B cell (primary cell): ENCODE measurements at regions not wholly inside any gene's neighbourhood (a gene's known extent, or its start where the extent isn't known, plus 50 kb on each side); places are given as distances from the start of the nearest gene placed in this dataset.

Experiments used
- ATAC-seq: fragments of 200-7000 bp; cut with Tn5 transposase; one replicate; pipeline ENCODE4 v1.10.0; 2021; ENCODE audit warnings: low read depth, mild to moderate bottlenecking, moderate number of reproducible peaks, moderate library complexity
- CTCF ChIA-PET: fragments of 350-600 bp; sonication (Branson Sonifier 250); formaldehyde crosslinking; loops from one replicate; lab custom pipeline; 2021; ENCODE audit warnings: antibody characterized with exemption, inconsistent platforms; lab: Charles Lee
- POLR2A ChIA-PET: fragments of 350-600 bp; sonication (Branson Sonifier 250); formaldehyde crosslinking; loops from one replicate; lab custom pipeline; 2021; ENCODE audit warnings: antibody characterized with exemption; lab: Charles Lee
- DNase-seq: peaks from one replicate; pipeline ENCODE4 v3.0.0; 2013
- H2AFZ ChIP-seq: 2 replicates; pipeline ENCODE4 v1.6.1; 2012; ENCODE audit warnings: mild to moderate bottlenecking, low read depth, low read length; ENCODE audit not compliant: insufficient read depth, poor library complexity, severe bottlenecking
- H3K27ac ChIP-seq, 2 donors: 1 replicate in 1 of 2; 2 replicates in 1 of 2; pipeline ENCODE4 v1.5.1; 2012 to 2013; ENCODE audit warnings: low read length in 2 of 2, mild to moderate bottlenecking in 2 of 2, moderate library complexity in 1 of 2
- H3K27me3 ChIP-seq, 4 experiments: fragments of 200-600 bp in 1 of 4; sonication (generic) in 1 of 4; replicated peaks in 1 of 4; 1 replicate in 2 of 4; 2 replicates in 2 of 4; pipeline versions ENCODE4 v1.6.1 to v1.7.0; 2013 to 2016; ENCODE audit warnings: low read length in 3 of 4, mild to moderate bottlenecking in 2 of 4, mixed read lengths in 1 of 4, moderate library complexity in 1 of 4; ENCODE audit not compliant: insufficient read depth in 4 of 4, control insufficient read depth in 3 of 4; ENCODE audit errors: control extremely low read depth in 1 of 4
- H3K36me3 ChIP-seq, 2 experiments: replicated peaks in 1 of 2; 1 replicate in 1 of 2; 2 replicates in 1 of 2; pipeline versions ENCODE4 v1.6.1 to v1.7.1; 2013; ENCODE audit warnings: low read length in 1 of 2; ENCODE audit not compliant: insufficient read depth in 2 of 2, control insufficient read depth in 1 of 2; ENCODE audit errors: control extremely low read depth in 1 of 2, extremely low read depth in 1 of 2
- H3K4me1 ChIP-seq, 2 donors: fragments of 200-600 bp in 1 of 2; sonication (generic) in 1 of 2; 1 replicate in 1 of 2; 2 replicates in 1 of 2; pipeline versions ENCODE4 v1.5.1 to v1.6.1; 2013 to 2017; ENCODE audit warnings: low read length in 2 of 2; ENCODE audit not compliant: control insufficient read depth in 2 of 2, insufficient read depth in 2 of 2
- H3K4me2 ChIP-seq: replicated peaks from 2 replicates; pipeline ENCODE3; 2012; ENCODE audit warnings: mild to moderate bottlenecking, low read depth, low read length; ENCODE audit not compliant: poor library complexity, severe bottlenecking
- H3K4me3 ChIP-seq, 5 experiments: fragments of 200-600 bp in 1 of 5; sonication (generic) in 1 of 5; 1 replicate in 3 of 5; 2 replicates in 2 of 5; pipeline versions ENCODE4 v1.5.1 to v1.7.0; 2011 to 2016; ENCODE audit warnings: low read length in 4 of 5, mild to moderate bottlenecking in 4 of 5, low read depth in 2 of 5, control low read depth in 1 of 5, moderate library complexity in 1 of 5; ENCODE audit not compliant: insufficient read depth in 1 of 5; ENCODE audit errors: control extremely low read depth in 1 of 5, extremely low read depth in 1 of 5
- H3K79me2 ChIP-seq: fragments of 200-600 bp; sonication (generic); one replicate; pipeline ENCODE4 v1.6.0; 2016; ENCODE audit warnings: low read length; ENCODE audit not compliant: control insufficient read depth, insufficient read depth
- H3K9ac ChIP-seq: fragments of 200-600 bp; sonication (generic); 2 replicates; pipeline ENCODE4 v1.6.1; 2017; ENCODE audit warnings: mild to moderate bottlenecking, low read length, moderate library complexity
- H3K9me3 ChIP-seq, 3 donors: one replicate each; pipeline versions ENCODE4 v1.6.1 to v1.7.1; 2013; ENCODE audit warnings: low read length in 2 of 3; ENCODE audit not compliant: control insufficient read depth in 2 of 3, insufficient read depth in 1 of 3; ENCODE audit errors: control extremely low read depth in 1 of 3
- H4K20me1 ChIP-seq: 2 replicates; pipeline ENCODE4 v1.6.0; 2012; ENCODE audit warnings: mild to moderate bottlenecking, low read length; ENCODE audit not compliant: insufficient read depth, control insufficient read depth, poor library complexity, severe bottlenecking
- H3K27ac Mint-ChIP-seq: one replicate; pipeline ENCODE4 v1.8.0; 2021; ENCODE audit warnings: mixed read lengths
- H3K27me3 Mint-ChIP-seq: one replicate; pipeline ENCODE4 v1.8.0; 2021; ENCODE audit warnings: mixed read lengths
- H3K4me1 Mint-ChIP-seq: one replicate; pipeline ENCODE4 v1.8.0; 2021; ENCODE audit warnings: mixed read lengths
- H3K4me3 Mint-ChIP-seq: one replicate; pipeline ENCODE4 v1.8.0; 2021; ENCODE audit warnings: mixed read lengths
- H3K9me3 Mint-ChIP-seq: one replicate; pipeline ENCODE4 v1.8.0; 2022; ENCODE audit warnings: mixed read lengths; ENCODE audit not compliant: insufficient read depth
- EZH2 ChIP-seq: IDR thresholded peaks from 2 replicates; pipeline ENCODE4 v1.6.1; 2012; ENCODE audit warnings: borderline replicate concordance, low read depth, mild to moderate bottlenecking, moderate library complexity, low read length; ENCODE audit not compliant: insufficient read depth, poor library complexity, severe bottlenecking
- WGBS: methylation state at CpG from one replicate; pipeline ENCODE4 v1.1.5; 2013; ENCODE audit warnings: missing lambda C conversion rate; ENCODE audit not compliant: insufficient coverage; 5-methylcytosine and 5-hydroxymethylcytosine counted together
- intact Hi-C: fragments of 100-400 bp; cut with micrococcal nuclease; formaldehyde crosslinking; loops from one replicate; pipeline ENCODE4 v1.10.0; 2022
- TF ChIP-seq, protein P1 (sequence below): fragments of 200-600 bp; IDR thresholded peaks from one replicate; pipeline ENCODE4 v1.8.0; 2022; ENCODE audit warnings: antibody characterized with exemption, mild to moderate bottlenecking

DNA sequence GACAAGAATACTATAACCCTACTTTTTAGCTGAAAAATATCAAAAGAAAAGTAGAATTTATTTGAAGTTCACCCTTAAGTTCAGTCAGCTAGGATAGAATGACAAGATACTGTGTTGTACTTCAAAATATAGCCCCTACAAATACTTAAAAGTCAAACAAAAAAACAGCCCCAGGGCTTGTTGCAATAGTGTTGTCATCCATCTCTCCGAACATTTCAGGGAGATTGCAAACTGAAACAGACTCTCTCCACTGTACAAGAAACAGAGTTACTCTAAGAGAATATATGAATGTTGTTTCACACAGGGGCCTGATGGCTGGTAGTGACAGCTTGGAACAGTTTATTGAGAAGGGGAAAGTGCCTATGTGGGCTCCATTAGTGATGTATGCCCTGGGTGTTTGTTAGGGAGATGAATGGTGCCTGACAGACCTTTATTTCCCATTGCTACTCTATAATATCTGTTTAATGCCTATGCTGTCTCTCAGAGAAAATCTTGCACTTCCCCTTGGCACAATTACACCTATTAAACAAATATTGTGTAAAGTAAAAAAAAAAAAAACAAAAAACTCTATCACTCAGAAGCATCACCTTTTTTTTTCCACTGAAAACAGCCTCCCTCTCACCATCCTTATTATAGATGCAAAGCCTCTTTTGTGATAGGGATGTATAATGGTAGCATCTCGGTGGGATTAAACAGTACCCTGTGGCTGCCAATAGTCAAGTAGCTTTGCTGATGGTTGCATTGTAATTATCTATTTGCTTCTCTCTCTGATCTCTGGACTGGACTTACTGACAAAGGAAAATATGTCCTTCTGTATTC is 506.3 kb upstream of the LUZP2 start:
- Mint-ChIP-seq H3K27ac (no peak overlapping the region), H3K9me3 (no peaks in the 10 kb centered on the region), H3K27me3 (no peaks in the 10 kb centered on the region), H3K4me3 (no peak overlapping the region), H3K4me1 (no peaks in the 10 kb centered on the region)
- H3K9me3 ChIP-seq = peaks cover 0 to 11% (median 0%) of the 10 kb centered on the region in 3 donors
- H4K20me1 ChIP-seq = no peaks in the 10 kb centered on the region
- TF ChIP-seq, protein P1, sequence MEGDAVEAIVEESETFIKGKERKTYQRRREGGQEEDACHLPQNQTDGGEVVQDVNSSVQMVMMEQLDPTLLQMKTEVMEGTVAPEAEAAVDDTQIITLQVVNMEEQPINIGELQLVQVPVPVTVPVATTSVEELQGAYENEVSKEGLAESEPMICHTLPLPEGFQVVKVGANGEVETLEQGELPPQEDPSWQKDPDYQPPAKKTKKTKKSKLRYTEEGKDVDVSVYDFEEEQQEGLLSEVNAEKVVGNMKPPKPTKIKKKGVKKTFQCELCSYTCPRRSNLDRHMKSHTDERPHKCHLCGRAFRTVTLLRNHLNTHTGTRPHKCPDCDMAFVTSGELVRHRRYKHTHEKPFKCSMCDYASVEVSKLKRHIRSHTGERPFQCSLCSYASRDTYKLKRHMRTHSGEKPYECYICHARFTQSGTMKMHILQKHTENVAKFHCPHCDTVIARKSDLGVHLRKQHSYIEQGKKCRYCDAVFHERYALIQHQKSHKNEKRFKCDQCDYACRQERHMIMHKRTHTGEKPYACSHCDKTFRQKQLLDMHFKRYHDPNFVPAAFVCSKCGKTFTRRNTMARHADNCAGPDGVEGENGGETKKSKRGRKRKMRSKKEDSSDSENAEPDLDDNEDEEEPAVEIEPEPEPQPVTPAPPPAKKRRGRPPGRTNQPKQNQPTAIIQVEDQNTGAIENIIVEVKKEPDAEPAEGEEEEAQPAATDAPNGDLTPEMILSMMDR = no peak
- TF ChIP-seq EZH2 = no peak
- ATAC-seq (no peak), DNase-seq (no peak)
- no peaks in the 10 kb centered on the region for H3K36me3 ChIP-seq
- WGBS = no CpG with 5 or more reads among the region's 2 CpGs
- no peaks in the 10 kb centered on the region for H3K27me3 ChIP-seq
- CTCF ChIA-PET = no interaction called here
- no peak overlapping the region for H2AFZ ChIP-seq
- H3K4me3 ChIP-seq = no peak overlapping the region
- no peak overlapping the region for H3K9ac ChIP-seq
- no peaks in the 10 kb centered on the region for H3K4me1 ChIP-seq
- POLR2A ChIA-PET = no interaction called here
- no peak overlapping the region for H3K27ac ChIP-seq
- intact Hi-C loops = no loop called here
- H3K79me2 ChIP-seq = no peaks in the 10 kb centered on the region
- no peak overlapping the region for H3K4me2 ChIP-seq

DNA sequence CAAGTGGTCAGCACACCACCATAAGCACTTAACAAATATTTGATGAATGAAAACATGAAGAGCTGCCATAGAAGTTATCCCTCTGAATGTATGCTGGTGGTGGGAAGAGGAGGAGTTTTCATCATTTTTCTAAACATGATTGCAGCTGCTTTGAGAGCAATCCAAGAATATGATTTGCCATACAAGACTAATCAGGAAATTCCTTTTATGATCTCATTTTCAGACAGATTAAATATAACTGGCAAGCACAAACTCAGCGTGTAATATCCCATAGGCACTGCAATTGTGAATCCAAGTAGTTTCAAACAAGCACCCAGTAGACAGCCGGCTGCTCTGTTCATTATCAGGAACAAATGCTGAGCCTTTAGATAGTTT is 505.7 kb upstream of the LUZP2 start:
- CTCF ChIA-PET = no interaction called here
- Histone ChIP-seq H3K4me3 (no peak overlapping the region), H3K9ac (no peak overlapping the region), H4K20me1 (no peaks in the 10 kb centered on the region), H2AFZ (no peak overlapping the region), H3K27me3 (no peaks in the 10 kb centered on the region), H3K9me3 (peaks cover 0 to 11% (median 0%) of the 10 kb centered on the region in 3 donors), H3K79me2 (no peaks in the 10 kb centered on the region), H3K4me2 (no peak overlapping the region), H3K4me1 (no peaks in the 10 kb centered on the region), H3K27ac (no peak overlapping the region), H3K36me3 (no peaks in the 10 kb centered on the region)
- ATAC-seq (no peak), DNase-seq (no peak)
- H3K27me3 Mint-ChIP-seq = no peaks in the 10 kb centered on the region
- peaks cover 3% of the 10 kb centered on the region for H3K9me3 Mint-ChIP-seq
- 90% methylated on average over 2 of the region's 2 CpGs for WGBS
- H3K4me1 Mint-ChIP-seq = no peaks in the 10 kb centered on the region
- intact Hi-C loops = no loop called here
- POLR2A ChIA-PET = no interaction called here
- H3K27ac Mint-ChIP-seq = no peak overlapping the region
- no peak for TF ChIP-seq EZH2
- TF ChIP-seq, protein P1 = no peak
- H3K4me3 Mint-ChIP-seq = no peak overlapping the region
